Suppressor macrophage treated with lipopolysaccharide for 1 hour (primary cell): ENCODE measurements at regions not wholly inside any gene's neighbourhood (a gene's known extent, or its start where the extent isn't known, plus 50 kb on each side); places are given as distances from the start of the nearest gene placed in this dataset.

Source experiments
- DNase-seq, 3 donors: peaks; one replicate each; pipeline ENCODE4 v3.0.0-alpha.2; 2020 to 2022

- no peak for DNase-seq
Measured at GRCh38 chr4:30610361-30610760, 109.8 kb upstream of the PCDH7 start.

GRCh38 chr4:30614771-30615170 lies 105.4 kb upstream of the PCDH7 start:
- DNase-seq: no peak

- DNase-seq: peak in 2 of 3 donors; percentile 5 to 18
Measured at GRCh38 chr4:30616942-30617646, 103.1 kb upstream of the PCDH7 start.

- no peak for DNase-seq
Measured at GRCh38 chr4:30617836-30618235, 102.3 kb upstream of the PCDH7 start.

GRCh38 chr4:30619679-30620078 lies 100.5 kb upstream of the PCDH7 start:
- no peak for DNase-seq

GRCh38 chr4:30620711-30621110 lies 99.5 kb upstream of the PCDH7 start:
- DNase-seq: no peak

GRCh38 chr4:30630431-30630830 lies 89.7 kb upstream of the PCDH7 start:
- DNase-seq: no peak

- DNase-seq: no peak
Measured at GRCh38 chr4:30632751-30633150, 87.4 kb upstream of the PCDH7 start.

- DNase-seq: no peak
Measured at GRCh38 chr4:30641345-30641744, 78.8 kb upstream of the PCDH7 start.

- no peak for DNase-seq
Measured at GRCh38 chr4:30642567-30642966, 77.6 kb upstream of the PCDH7 start.

- DNase-seq: no peak
Measured at GRCh38 chr4:30653291-30653690, 66.9 kb upstream of the PCDH7 start.

- no peak for DNase-seq
Measured at GRCh38 chr4:30656828-30657227, 63.3 kb upstream of the PCDH7 start.

GRCh38 chr4:30667919-30668318 lies 52.2 kb upstream of the PCDH7 start:
- no peak for DNase-seq

GRCh38 chr4:30670206-30670605 lies 50.0 kb upstream of the PCDH7 start:
- DNase-seq: no peak
